ENCODE measurements at regions not wholly inside any gene's neighbourhood (a gene's known extent, or its start where the extent isn't known, plus 50 kb on each side); places are given as distances from the start of the nearest gene placed in this dataset.
"Not testable (repeated sequence)": the region's sequence is repeated elsewhere in the genome, so short reads cannot be mapped to it uniquely, and the experiment has no call there.

DNA sequence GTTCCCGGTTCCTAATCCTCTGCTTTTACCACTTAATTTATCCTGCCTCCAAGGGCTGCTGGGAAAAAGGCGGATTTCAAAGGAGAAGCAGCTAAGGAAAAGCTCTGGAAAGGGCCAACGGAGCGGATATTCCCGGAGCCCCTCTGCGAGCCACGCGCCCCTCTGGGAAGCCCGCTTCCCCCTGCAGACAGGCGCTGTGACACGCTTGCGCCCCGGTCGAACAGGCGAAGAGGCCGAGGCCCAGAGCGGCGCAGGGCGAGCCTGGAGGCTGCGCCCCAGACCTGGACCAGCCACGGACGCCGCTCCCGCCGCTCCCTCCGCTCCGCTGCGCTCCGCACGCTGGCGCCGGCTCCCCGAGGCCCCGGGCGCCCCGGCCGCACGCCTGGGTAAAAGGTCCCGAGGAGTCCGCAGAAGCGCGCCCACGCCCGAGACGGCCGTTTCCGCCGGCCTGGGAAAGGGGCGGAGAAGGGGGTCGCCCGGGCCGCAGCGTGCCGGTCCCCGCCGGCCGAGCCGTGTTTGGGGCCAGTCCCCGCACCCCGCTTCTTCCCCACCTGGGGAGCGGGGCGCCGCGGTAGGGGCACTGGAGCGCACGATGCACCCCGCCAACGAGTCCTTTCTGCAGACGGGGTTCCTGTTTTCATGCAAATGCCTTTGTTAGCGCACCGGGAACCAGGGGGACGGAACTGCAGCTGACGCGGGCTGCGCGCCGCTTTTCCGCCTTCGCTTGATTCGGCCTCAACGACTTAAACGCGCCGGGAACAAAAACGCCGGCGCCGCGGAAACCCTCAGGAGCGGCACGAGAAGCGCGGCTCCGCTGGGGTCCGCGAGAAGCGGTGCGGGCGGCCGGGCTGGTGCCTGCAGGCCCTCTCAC is 91.9 kb upstream of the SIRPA start:
- no peak for DNase-seq (ENCODE audit: low read depth, low spot score)
- in situ Hi-C loops (cut with HindIII; ENCODE audit: low pct_unique_long_range_greater_than_20kb, low sequenced_read_pairs): no loop called here

DNA sequence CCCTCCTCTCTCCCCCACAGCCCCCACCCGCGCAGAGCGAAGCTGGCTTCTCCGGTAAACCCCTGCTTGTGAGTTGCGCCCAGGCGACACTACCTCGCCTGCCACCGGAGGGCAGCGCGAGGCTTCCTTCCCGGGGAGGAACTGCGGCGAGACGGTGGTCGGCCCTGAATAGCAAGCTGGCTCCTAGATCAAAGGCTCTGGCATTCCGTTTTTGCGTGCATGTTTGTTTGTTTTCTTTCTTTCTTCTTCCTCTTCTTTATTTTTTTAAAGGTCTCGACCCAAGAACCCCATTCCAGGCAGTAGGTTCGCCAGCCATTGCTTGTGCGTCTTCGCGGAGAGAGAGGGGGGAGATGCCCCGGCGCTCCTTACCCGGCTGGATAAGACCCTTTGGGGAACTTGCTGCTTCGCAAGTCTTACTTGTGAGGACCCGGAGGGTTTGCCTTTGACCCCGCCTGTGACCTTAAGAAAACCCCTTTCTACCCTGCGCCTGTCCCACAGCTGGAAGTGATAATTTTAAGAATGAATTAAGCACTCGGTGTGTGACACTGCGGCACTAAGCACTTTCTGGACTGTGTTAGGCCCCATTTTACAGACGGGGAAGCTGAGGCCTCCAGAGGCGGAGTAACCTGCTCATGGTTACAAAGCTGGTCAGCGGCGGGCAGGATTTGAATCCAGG is 92.7 kb upstream of the SIRPA start:
- DNase-seq (ENCODE audit: low read depth, low spot score): peak; percentile 74
- in situ Hi-C loops (cut with HindIII; ENCODE audit: low pct_unique_long_range_greater_than_20kb, low sequenced_read_pairs): no loop called here

DNA sequence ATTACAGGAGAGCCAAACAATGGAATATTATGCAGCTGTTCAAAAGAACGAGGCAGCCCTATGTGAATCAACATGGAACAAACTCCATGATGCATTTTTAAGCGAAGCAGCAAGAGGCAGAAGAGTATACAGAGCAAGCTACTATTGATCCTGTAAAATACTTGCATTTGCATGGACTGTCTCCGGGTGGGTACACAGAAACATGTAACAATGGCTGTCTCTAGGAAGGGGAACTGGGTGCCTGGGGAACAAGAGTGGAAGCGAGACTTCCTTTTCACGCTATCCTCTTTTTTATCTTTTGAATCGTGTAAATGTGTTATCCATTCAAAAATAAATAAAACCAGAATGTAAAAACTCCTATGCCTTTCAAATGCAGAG is 93.3 kb upstream of the SIRPA start:
- in situ Hi-C loops (cut with HindIII; ENCODE audit: low pct_unique_long_range_greater_than_20kb, low sequenced_read_pairs): no loop called here
- no peak for DNase-seq (ENCODE audit: low read depth, low spot score)

DNA sequence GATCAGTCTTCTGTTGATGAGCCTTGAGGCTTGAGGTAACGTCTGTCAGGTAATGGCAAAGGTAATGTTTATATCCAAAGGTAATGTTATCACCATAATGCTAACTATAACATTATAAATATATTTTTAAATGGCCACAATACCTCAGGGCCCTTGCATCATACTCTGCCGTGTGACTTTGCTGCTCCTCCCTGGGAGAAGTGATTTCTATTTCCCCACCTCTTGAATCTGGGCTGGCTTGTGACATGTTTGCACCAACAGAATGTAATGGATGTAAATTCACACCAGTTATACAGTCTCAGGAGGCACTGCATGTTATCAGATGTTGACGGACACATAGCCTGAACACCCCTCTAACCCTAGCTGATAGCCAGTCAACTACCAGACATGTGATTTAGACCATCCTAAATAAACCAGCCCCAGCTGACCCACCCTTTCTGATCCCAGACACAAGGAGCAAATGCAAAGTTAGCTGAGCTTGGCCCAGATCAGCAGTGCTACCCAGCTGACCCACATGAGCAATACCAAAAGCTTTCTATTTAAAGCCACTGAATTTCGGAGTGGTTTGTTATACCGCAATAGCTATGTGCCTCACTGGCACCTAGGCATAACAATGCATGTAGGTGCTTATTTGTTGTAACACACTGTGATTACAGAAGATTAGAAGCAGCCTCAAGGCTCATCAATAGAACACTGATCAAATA is 93.8 kb upstream of the SIRPA start:
- DNase-seq (ENCODE audit: low read depth, low spot score): peak; percentile 43
- in situ Hi-C loops (cut with HindIII; ENCODE audit: low pct_unique_long_range_greater_than_20kb, low sequenced_read_pairs): no loop called here

DNA sequence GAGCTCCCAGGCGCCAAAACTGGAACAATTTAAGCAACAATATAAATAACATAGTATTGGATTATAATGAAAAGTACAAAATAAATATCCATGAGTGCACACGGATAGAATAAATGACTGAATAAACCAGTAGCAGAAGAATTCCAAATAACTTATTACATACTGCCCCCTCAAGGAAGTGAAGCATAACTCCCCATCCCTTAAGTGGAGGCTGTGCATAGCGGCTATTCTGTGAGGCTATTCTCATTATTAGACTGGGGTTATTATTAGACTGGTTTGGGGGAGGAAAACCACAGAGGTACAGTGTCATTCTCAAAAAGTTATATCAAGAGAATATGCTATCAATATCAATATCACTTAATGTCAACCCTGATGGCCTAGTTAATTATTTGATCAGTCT is 94.4 kb upstream of the SIRPA start:
- peak; percentile 76 for DNase-seq (ENCODE audit: low read depth, low spot score)
- in situ Hi-C loops (cut with HindIII; ENCODE audit: low pct_unique_long_range_greater_than_20kb, low sequenced_read_pairs): no loop called here

DNA sequence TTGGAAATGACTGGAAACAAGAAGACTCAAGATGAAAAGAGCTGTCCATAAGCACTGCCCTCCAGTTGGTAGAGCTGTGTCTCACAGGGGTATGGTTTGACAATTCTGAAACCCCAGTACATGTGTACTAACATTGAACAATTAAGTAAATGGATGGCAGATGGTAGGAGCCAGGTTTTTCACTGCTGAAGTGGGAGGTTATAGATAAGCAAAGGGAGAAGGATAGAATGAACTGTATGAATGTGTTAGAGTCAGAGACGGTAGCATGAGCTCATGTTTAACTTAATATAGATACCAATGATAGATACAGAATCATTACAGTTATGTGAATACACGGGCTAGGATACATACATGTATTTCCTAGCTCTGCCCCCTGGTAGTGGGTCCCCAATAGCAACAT is 95.0 kb upstream of the SIRPA start:
- DNase-seq (ENCODE audit: low read depth, low spot score): no peak
- in situ Hi-C loops (cut with HindIII; ENCODE audit: low pct_unique_long_range_greater_than_20kb, low sequenced_read_pairs): no loop called here

DNA sequence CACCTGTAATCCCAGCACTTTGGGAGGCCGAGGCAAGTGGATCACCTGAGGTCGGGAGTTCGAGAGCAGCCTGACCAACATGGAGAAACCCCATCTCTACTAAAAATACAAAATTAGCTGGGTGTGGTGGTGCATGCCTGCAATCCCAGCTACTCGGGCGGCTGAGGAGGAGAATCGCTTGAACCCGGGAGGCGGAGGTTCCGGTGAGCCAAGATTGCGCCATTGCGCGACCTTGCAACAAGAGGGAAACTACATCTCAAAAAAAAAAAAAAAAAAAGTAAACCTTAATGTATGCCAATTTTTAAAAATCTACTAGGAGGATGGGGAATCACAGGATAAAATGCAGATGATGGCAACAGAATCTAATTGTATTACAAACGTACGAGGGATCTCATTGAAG is 95.5 kb upstream of the SIRPA start:
- in situ Hi-C loops (cut with HindIII; ENCODE audit: low pct_unique_long_range_greater_than_20kb, low sequenced_read_pairs): not testable (repeated sequence)

DNA sequence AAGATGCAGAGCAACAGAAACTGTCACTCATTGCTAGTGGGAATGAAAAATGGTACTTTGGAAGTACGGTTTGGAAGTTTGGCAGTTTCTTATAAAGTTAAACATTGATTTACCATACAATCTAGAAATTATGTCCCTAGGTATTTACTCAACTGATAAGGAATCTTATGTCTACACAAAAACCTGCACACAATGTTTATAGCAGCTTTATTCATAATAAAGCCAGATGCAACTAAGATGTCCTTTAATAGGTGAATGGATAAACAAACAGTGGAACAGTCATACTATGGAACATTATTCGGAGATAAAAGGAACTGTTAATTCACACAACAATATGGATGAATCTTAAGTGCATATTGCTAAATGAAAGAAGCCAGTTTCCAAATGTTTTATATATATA is 96.2 kb upstream of the SIRPA start:
- in situ Hi-C loops (cut with HindIII; ENCODE audit: low pct_unique_long_range_greater_than_20kb, low sequenced_read_pairs): no loop called here

More for the DNA sequence above, 95.5 kb upstream of the SIRPA start:
- not testable (repeated sequence) for DNase-seq (ENCODE audit: low read depth, low spot score)

DNA sequence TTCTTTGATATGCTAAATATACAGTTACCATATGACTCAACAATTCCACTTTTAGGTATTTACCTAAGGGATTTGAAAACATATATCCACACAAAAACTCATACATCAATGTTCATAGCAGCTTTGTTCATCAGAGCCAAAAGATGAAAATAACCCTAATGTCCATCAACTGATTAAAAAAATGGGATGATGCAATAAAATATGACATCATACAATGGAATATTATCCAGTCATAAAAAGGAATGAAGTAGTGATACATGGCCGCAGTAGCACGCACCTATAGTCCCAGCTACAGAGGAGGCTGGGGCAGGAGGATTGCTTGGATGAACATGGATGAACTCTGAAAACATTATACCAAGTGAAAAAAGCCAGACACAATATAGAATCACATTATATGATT is 101.4 kb upstream of the SIRPA start:
- no peak for DNase-seq (ENCODE audit: low read depth, low spot score)
- in situ Hi-C loops (cut with HindIII; ENCODE audit: low pct_unique_long_range_greater_than_20kb, low sequenced_read_pairs): no loop called here

More for the DNA sequence above, 96.2 kb upstream of the SIRPA start:
- no peak for DNase-seq (ENCODE audit: low read depth, low spot score)

DNA sequence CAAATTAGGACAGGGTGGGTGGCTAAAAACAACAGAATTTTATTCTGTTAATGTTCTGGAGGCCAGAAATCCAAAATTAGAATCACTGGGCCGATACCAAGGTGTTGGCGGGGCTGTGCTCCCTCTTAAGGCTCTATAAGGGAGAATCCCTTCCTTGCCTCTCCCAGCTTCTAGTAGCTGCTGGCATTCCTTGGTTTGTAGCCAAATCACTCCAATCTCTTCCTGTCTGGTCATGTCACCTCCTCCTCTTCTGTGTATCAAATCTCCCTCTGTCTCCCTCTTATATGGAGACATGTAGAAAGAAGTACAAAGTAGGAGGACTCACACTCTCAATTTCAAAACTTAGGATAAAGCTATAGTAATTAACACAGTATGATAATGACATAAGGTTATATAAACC is 102.9 kb upstream of the SIRPA start:
- in situ Hi-C loops (cut with HindIII; ENCODE audit: low pct_unique_long_range_greater_than_20kb, low sequenced_read_pairs): no loop called here

DNA sequence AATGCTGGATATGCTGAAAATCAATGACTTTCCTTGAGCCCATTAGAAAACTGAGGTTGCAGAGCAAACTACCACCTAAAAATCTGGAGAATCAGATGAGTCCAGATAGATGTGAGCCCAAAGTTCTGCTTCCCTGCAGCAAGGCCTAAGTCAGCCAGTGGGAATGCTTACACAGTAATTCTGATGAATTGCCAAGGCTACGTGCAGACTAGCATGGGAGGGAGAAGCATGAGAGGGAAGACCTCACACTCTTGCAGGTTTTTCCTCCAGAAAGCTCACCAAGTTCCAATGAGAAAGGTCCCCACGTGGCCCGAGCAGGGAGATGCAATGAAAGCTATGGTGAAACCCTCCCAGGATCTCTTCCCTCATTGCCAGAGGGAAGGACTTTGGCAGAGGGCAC is 104.8 kb upstream of the SIRPA start:
- in situ Hi-C loops (cut with HindIII; ENCODE audit: low pct_unique_long_range_greater_than_20kb, low sequenced_read_pairs): no loop called here
- DNase-seq (ENCODE audit: low read depth, low spot score): no peak

More for the DNA sequence above, 102.9 kb upstream of the SIRPA start:
- no peak for DNase-seq (ENCODE audit: low read depth, low spot score)

DNA sequence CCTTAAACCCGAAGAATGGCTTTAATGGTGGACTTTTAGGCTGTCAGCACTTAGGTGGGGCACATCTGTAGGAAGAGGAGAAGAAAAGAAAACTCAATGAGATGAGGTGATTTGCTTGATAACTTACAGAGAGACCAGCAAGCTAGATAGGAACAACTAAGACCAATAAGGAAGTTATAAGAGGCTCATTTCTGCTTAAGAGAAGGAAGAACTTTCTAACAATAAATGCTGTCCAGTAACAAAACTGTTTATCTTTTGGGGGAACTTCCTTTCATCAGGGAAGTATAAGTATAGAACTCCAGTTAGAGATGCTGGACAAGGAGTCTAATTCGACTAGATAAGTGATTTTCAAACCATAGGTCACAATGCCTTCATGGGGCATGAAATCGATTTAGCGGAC is 107.2 kb upstream of the SIRPA start:
- in situ Hi-C loops (cut with HindIII; ENCODE audit: low pct_unique_long_range_greater_than_20kb, low sequenced_read_pairs): no loop called here
- no peak for DNase-seq (ENCODE audit: low read depth, low spot score)

DNA sequence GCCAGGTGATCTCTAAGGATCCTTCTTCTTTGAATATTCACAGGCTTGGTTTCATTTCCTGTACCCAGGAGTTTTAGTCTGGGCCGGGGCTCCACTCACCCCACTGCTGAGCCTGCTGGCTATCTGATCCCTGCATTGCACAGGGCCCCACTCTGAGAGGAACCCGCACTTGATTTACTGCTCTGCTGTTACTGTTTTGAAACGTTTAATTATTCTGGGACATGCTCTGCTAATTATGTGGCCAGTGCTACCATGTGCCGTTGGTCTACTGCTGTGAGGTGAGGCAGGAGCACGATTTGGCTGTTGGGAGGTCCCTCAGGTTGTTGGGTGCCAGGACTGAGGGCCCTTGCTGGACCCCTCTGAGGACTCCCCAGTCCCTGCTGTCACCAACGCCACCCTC is 108.7 kb upstream of the SIRPA start:
- no peak for DNase-seq (ENCODE audit: low read depth, low spot score)
- in situ Hi-C loops (cut with HindIII; ENCODE audit: low pct_unique_long_range_greater_than_20kb, low sequenced_read_pairs): no loop called here

DNA sequence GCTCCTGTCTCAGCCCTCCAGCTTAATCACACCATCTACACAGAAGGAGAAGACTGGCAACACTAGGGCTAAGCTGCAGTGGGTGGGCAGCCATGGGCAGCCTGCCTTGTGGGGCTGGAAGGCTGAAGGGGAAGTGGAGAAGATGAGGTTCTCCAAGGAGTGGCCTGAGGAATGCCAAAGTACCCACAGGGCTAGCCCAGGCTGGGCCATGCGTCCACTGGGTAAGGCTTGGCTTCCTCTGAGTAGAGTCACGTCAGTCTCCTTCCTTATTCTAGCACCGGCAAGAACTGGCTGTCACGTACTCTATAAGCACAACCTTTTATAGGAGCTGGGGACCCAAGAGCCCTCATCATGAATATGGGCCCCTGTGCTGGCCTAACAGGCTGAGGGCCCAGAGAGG is 110.6 kb upstream of the SIRPA start:
- in situ Hi-C loops (cut with HindIII; ENCODE audit: low pct_unique_long_range_greater_than_20kb, low sequenced_read_pairs): no loop called here

DNA sequence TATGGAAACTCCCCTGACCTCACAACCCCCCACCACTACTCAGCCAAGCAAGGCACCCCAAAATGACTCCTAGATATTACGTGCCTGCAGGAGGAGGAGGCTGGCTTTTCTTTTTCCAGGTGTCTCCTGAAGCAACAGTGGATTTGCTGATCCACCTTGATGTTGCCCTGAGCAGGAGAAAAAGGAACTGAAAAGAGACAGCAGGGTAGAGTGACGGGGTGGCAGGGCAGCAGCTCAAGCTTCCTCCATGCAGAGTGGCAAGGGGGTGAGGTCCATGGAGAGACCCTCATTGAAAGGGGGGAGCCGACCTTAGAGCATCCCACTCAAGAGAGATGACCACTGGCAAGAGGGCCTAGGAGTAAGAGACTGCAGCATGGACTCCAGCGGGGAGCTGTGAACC is 112.0 kb upstream of the SIRPA start:
- in situ Hi-C loops (cut with HindIII; ENCODE audit: low pct_unique_long_range_greater_than_20kb, low sequenced_read_pairs): no loop called here
- DNase-seq (ENCODE audit: low read depth, low spot score): no peak

More for the DNA sequence above, 110.6 kb upstream of the SIRPA start:
- no peak for DNase-seq (ENCODE audit: low read depth, low spot score)

DNA sequence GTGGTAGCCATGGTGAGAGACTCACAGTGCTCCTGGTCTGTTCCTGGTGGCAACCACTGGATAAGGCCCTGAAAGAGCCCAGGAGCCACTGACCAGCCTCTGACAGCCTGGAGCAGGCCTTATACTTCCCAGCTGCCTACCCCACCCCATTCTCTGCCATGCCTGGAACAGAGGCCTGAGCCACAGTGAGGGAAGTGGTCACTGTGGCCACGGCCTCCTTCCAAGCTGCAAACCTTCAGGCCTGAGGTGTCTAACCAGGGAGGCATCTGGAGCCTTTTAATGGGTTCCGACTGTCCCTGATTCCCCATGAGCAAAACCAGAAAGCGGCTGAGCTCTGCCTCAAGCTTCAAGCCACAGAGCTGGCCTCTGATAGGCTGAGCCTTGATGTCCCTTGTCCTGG is 113.0 kb upstream of the SIRPA start:
- in situ Hi-C loops (cut with HindIII; ENCODE audit: low pct_unique_long_range_greater_than_20kb, low sequenced_read_pairs): no loop called here
- no peak for DNase-seq (ENCODE audit: low read depth, low spot score)

DNA sequence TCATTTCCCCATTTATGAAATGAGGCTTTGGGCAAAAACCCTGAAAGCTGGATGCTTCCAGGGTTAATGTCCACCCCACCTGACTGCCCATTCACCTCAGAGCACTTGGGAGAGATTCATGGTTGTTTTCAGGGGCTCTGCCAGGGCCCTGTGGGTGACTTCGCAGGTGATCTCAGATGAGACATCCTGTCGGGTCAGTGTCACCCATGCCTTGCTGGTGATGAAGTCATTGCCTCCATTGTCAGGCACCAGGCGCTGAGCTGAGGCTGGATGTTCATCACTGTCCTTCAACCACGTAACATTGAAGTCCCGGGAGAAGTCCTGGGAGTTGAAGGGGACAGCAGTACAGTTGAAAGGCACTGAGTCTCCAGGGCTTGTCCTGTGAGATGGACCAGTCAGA is 115.6 kb upstream of the SIRPA start:
- DNase-seq (ENCODE audit: low read depth, low spot score): no peak
- in situ Hi-C loops (cut with HindIII; ENCODE audit: low pct_unique_long_range_greater_than_20kb, low sequenced_read_pairs): no loop called here

DNA sequence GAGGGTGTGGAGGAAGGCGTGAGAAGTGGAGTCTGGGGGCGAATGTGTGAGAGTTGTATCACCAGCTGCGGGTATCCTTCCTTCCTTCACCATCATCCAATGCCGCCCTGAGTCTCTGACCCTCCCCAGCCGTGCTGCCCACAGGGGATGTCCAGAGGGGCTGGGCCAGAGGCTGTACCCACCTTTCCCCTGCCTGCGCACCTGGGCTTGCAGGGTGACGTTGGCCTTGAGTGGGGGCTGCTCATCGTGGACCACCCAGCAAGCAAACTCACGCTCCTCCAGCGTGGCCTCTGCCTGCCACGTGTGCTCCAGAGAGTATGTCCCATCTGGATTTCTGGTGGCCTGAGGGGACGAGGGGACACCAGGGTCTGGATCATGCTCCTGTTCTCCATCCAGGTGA is 116.9 kb upstream of the SIRPA start:
- DNase-seq (ENCODE audit: low read depth, low spot score): no peak
- in situ Hi-C loops (cut with HindIII; ENCODE audit: low pct_unique_long_range_greater_than_20kb, low sequenced_read_pairs): no loop called here

DNA sequence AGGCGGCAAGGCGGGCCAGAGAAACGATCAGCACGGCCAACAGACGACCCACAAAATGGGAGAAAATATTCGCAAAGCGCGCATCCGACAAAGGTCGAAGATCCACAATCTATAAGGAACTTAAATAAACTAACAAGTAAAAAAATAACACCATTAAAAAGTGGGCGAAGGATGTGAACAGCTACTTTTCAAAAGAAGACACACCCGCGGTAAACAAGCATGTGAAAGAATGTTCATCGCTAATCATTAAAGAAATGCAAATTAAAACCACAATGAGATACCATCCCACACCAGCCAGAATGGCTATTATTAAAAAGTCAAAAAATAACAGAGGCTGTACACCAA is 117.8 kb upstream of the SIRPA start:
- in situ Hi-C loops (cut with HindIII; ENCODE audit: low pct_unique_long_range_greater_than_20kb, low sequenced_read_pairs): no loop called here
- DNase-seq (ENCODE audit: low read depth, low spot score): no peak

All from SK-MEL-5 (cell line).